ENCODE measurements at regions not wholly inside any gene's neighbourhood (a gene's known extent, or its start where the extent isn't known, plus 50 kb on each side); places are given as distances from the start of the nearest gene placed in this dataset.

DNA sequence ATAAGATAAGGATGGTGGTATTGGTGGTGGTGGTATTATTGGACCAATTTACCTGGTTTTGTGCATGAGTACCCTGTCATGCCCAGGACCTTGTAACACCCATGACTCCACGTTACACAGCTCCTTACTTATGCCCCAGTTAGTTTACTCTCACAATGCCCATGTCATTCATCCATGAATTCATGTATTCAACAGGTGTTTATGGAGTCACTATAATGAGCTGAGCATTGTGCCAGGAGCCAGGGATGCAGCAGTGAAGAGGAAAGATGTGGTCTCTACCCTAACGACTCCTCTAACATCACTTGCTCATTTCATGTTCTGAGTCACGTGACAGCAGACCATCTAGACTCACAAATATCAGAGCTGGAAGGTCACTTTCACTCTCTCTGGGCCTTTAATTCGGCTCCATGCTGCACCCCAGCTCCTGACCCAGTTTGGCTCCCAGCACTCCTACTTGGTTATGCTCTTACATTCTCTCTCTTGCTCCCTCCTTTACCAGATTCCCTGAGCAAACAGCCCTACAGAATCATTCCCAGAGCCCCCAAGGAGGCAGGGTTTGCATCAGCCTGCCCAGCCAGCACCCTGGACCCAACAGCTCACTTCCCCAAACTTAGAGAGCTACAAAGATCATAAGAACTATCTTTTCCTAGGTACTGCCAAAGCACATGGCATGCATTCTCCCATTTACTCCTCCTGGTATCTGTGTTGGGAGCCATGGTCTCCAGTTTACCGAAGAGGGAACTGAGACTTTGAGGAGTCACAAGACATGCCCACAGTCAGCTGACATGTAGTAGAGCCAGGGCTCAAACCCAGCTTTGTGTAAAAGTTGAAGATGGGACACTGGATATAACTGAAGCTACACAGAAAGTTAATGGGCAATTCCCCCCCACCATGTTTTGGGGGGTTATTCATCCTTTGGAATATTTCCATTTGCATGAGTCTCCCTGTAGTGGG lies 449.9 kb downstream of the LRATD1 start (continued):
- TF ChIP-seq, protein P1, sequence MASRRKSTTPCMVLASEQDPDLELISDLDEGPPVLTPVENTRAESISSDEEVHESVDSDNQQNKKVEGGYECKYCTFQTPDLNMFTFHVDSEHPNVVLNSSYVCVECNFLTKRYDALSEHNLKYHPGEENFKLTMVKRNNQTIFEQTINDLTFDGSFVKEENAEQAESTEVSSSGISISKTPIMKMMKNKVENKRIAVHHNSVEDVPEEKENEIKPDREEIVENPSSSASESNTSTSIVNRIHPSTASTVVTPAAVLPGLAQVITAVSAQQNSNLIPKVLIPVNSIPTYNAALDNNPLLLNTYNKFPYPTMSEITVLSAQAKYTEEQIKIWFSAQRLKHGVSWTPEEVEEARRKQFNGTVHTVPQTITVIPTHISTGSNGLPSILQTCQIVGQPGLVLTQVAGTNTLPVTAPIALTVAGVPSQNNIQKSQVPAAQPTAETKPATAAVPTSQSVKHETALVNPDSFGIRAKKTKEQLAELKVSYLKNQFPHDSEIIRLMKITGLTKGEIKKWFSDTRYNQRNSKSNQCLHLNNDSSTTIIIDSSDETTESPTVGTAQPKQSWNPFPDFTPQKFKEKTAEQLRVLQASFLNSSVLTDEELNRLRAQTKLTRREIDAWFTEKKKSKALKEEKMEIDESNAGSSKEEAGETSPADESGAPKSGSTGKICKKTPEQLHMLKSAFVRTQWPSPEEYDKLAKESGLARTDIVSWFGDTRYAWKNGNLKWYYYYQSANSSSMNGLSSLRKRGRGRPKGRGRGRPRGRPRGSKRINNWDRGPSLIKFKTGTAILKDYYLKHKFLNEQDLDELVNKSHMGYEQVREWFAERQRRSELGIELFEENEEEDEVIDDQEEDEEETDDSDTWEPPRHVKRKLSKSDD (conservative IDR thresholded peaks at IDR 0.05; ENCODE audit: low read length) = no peak
- TF ChIP-seq ARID2 (IDR thresholded peaks at IDR 0.05) (no peak), ZNF121 (CRISPR knock-in tag; conservative IDR thresholded peaks at IDR 0.05) (no peak), SETDB1 (IDR thresholded peaks at IDR 0.05; ENCODE audit: low read length) (no peak)
- TF ChIP-seq, protein P2, sequence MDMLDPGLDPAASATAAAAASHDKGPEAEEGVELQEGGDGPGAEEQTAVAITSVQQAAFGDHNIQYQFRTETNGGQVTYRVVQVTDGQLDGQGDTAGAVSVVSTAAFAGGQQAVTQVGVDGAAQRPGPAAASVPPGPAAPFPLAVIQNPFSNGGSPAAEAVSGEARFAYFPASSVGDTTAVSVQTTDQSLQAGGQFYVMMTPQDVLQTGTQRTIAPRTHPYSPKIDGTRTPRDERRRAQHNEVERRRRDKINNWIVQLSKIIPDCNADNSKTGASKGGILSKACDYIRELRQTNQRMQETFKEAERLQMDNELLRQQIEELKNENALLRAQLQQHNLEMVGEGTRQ (CRISPR knock-in tag; IDR thresholded peaks at IDR 0.05) = peak; percentile 14; the same call in 1 of the 2 replicates
- TF ChIP-seq, protein P3, sequence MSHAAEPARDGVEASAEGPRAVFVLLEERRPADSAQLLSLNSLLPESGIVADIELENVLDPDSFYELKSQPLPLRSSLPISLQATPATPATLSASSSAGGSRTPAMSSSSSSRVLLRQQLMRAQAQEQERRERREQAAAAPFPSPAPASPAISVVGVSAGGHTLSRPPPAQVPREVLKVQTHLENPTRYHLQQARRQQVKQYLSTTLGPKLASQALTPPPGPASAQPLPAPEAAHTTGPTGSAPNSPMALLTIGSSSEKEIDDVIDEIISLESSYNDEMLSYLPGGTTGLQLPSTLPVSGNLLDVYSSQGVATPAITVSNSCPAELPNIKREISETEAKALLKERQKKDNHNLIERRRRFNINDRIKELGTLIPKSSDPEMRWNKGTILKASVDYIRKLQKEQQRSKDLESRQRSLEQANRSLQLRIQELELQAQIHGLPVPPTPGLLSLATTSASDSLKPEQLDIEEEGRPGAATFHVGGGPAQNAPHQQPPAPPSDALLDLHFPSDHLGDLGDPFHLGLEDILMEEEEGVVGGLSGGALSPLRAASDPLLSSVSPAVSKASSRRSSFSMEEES (CRISPR knock-in tag; IDR thresholded peaks at IDR 0.05) = peak; percentile 89
- TF ChIP-seq, protein P4, sequence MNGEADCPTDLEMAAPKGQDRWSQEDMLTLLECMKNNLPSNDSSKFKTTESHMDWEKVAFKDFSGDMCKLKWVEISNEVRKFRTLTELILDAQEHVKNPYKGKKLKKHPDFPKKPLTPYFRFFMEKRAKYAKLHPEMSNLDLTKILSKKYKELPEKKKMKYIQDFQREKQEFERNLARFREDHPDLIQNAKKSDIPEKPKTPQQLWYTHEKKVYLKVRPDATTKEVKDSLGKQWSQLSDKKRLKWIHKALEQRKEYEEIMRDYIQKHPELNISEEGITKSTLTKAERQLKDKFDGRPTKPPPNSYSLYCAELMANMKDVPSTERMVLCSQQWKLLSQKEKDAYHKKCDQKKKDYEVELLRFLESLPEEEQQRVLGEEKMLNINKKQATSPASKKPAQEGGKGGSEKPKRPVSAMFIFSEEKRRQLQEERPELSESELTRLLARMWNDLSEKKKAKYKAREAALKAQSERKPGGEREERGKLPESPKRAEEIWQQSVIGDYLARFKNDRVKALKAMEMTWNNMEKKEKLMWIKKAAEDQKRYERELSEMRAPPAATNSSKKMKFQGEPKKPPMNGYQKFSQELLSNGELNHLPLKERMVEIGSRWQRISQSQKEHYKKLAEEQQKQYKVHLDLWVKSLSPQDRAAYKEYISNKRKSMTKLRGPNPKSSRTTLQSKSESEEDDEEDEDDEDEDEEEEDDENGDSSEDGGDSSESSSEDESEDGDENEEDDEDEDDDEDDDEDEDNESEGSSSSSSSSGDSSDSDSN (IDR thresholded peaks at IDR 0.05; ENCODE audit: borderline replicate concordance in 1 of 2, low read depth in 2 of 2, low read length in 2 of 2) = no peak

All from K562 (cell line).